Panc1 (cell line): ENCODE measurements at regions not wholly inside any gene's neighbourhood (a gene's known extent, or its start where the extent isn't known, plus 50 kb on each side); places are given as distances from the start of the nearest gene placed in this dataset.

Source experiments
- ATAC-seq: fragments of 200-7000 bp; cut with Tn5 transposase; 2 replicates; pipeline ENCODE4 v1.9.1; 2020; ENCODE audit warnings: mild to moderate bottlenecking, moderate library complexity
- BruUV-seq: library from RNA; stranded (reverse); fragments of 400-500 nt; replicated peaks from 2 replicates; lab custom pipeline; 2021; lab: Mats Ljungman, UMichigan
- CTCF ChIA-PET: fragments of 300-600 bp; sonication (Branson Sonifier 250); formaldehyde crosslinking; loops from one replicate; lab custom pipeline; 2022; ENCODE audit warnings: antibody characterized with exemption; lab: Charles Lee
- POLR2A ChIA-PET: fragments of 300-600 bp; sonication (Branson Sonifier 250); formaldehyde crosslinking; loops from one replicate; lab custom pipeline; 2022; ENCODE audit warnings: antibody characterized with exemption; lab: Charles Lee
- DNase-seq: peaks from one replicate; pipeline ENCODE4 v3.0.0-alpha.2; 2010; ENCODE audit warnings: low read depth, low spot score
- H3K27ac ChIP-seq: 2 replicates; pipeline ENCODE4 v1.5.1; 2011; ENCODE audit warnings: mild to moderate bottlenecking, low read length, inconsistent platforms
- H3K27me3 ChIP-seq: fragments of 200-500 bp; sonication (Bioruptor generic); 2 replicates; pipeline ENCODE4 v1.6.0; 2014; ENCODE audit warnings: low read length, inconsistent platforms; ENCODE audit not compliant: control insufficient read depth, insufficient read depth
- H3K36me3 ChIP-seq: fragments of 200-500 bp; sonication (Bioruptor generic); 2 replicates; pipeline ENCODE4 v1.5.1; 2014; ENCODE audit warnings: inconsistent platforms, mild to moderate bottlenecking, low read length, moderate library complexity; ENCODE audit not compliant: control insufficient read depth, insufficient read depth
- H3K4me1 ChIP-seq: 2 replicates; pipeline ENCODE4 v1.5.1; 2011; ENCODE audit warnings: inconsistent platforms, mild to moderate bottlenecking, low read length, moderate library complexity; ENCODE audit not compliant: control insufficient read depth, insufficient read depth
- H3K4me3 ChIP-seq, 2 experiments: 2 replicates each; pipeline ENCODE4 v1.5.1; 2011 to 2012; ENCODE audit warnings: low read depth in 2 of 2, low read length in 2 of 2, mild to moderate bottlenecking in 2 of 2, inconsistent platforms in 1 of 2, moderate library complexity in 1 of 2
- H3K9me3 ChIP-seq: fragments of 200-500 bp; sonication (Bioruptor generic); 2 replicates; pipeline ENCODE4 v1.5.1; 2014; ENCODE audit warnings: low read depth, mild to moderate bottlenecking, inconsistent platforms, low read length, moderate library complexity; ENCODE audit not compliant: control insufficient read depth, insufficient read depth
- CTCF ChIP-seq: fragments of 450-650 bp; IDR thresholded peaks from 2 replicates; pipeline ENCODE4 v1.5.1; 2017; ENCODE audit warnings: mild to moderate bottlenecking
- POLR2AphosphoS5 ChIP-seq: IDR thresholded peaks from 2 replicates; pipeline ENCODE4 v1.6.1; 2012; ENCODE audit warnings: mild to moderate bottlenecking, low read depth, low read length, moderate library complexity
- SIN3A ChIP-seq: IDR thresholded peaks from 2 replicates; pipeline ENCODE4 v1.6.1; 2012; ENCODE audit warnings: low read depth, mild to moderate bottlenecking, low read length, moderate library complexity, borderline replicate concordance; ENCODE audit not compliant: insufficient read depth
- TCF7L2 ChIP-seq: IDR thresholded peaks from 2 replicates; pipeline ENCODE4 v1.6.1; 2011; ENCODE audit warnings: mild to moderate bottlenecking, low read depth, low read length, inconsistent platforms
- in situ Hi-C: cut with HindIII; loops from 2 replicates; pipeline ENCODE4 v1.10.0; 2016; ENCODE audit warnings: low sequenced_read_pairs, low pct_unique_long_range_greater_than_20kb
- intact Hi-C: fragments of 100-400 bp; cut with micrococcal nuclease; formaldehyde crosslinking; loops from one replicate; pipeline ENCODE4 v1.10.0; 2022; ENCODE audit not compliant: unreplicated experiment
- TF ChIP-seq, protein P1 (sequence below), 2 experiments: IDR thresholded peaks; 2 replicates each; pipeline ENCODE4 v1.6.1; 2011 to 2012; ENCODE audit warnings: low read depth in 2 of 2, control low read depth in 1 of 2, low read length in 1 of 2, mild to moderate bottlenecking in 1 of 2, moderate library complexity in 1 of 2; ENCODE audit not compliant: insufficient read depth in 1 of 2

DNA sequence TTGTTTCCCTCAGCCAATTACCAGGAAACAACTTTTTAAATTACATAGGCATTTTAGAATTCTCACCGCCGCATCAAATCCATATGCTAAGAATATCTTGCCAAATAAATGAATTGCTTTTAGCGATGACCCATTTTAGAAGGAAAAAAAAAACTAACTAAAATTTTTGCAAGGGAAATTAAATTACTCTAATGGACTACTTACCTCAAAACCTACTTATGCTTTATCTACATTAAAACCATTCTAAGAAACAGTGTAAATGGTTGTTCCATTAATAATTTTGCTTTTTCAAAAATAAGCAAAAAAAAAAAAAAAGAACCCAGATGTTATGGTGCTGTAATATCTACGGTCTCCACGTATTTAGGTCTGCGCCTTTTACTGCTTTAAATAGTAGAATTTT, 73.5 kb upstream of the CCDC150 start:
- DNase-seq (no peak), ATAC-seq (no peak)
- POLR2A ChIA-PET, result interaction anchor here (0.7 kb wide), 1 partner anchor 131 kb away, joined by 5 read pairs; no protein-coding TSS in a partner anchor
- Histone ChIP-seq H3K27ac (no peak overlapping the region), H3K9me3 (no peaks in the 10 kb centered on the region), H3K4me1 (no peaks in the 10 kb centered on the region), H3K36me3 (no peaks in the 10 kb centered on the region), H3K27me3 (no peaks in the 10 kb centered on the region), H3K4me3 (no peak overlapping the region)
- intact Hi-C loops, result no loop called here
- no TSS peak for BruUV-seq
- CTCF ChIA-PET, result interaction anchor here (0.6 kb wide), 1 partner anchor 327 kb away, joined by 7 read pairs; no protein-coding TSS in a partner anchor
- TF ChIP-seq, protein P1, sequence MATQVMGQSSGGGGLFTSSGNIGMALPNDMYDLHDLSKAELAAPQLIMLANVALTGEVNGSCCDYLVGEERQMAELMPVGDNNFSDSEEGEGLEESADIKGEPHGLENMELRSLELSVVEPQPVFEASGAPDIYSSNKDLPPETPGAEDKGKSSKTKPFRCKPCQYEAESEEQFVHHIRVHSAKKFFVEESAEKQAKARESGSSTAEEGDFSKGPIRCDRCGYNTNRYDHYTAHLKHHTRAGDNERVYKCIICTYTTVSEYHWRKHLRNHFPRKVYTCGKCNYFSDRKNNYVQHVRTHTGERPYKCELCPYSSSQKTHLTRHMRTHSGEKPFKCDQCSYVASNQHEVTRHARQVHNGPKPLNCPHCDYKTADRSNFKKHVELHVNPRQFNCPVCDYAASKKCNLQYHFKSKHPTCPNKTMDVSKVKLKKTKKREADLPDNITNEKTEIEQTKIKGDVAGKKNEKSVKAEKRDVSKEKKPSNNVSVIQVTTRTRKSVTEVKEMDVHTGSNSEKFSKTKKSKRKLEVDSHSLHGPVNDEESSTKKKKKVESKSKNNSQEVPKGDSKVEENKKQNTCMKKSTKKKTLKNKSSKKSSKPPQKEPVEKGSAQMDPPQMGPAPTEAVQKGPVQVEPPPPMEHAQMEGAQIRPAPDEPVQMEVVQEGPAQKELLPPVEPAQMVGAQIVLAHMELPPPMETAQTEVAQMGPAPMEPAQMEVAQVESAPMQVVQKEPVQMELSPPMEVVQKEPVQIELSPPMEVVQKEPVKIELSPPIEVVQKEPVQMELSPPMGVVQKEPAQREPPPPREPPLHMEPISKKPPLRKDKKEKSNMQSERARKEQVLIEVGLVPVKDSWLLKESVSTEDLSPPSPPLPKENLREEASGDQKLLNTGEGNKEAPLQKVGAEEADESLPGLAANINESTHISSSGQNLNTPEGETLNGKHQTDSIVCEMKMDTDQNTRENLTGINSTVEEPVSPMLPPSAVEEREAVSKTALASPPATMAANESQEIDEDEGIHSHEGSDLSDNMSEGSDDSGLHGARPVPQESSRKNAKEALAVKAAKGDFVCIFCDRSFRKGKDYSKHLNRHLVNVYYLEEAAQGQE (IDR thresholded peaks at IDR 0.05; ENCODE audit: insufficient read depth in 1 of 2, low read depth in 2 of 2, low read length in 1 of 2), result no peak
- no peak for TF ChIP-seq SIN3A
- no peak for TF ChIP-seq TCF7L2
- in situ Hi-C loops, result no loop called here

DNA sequence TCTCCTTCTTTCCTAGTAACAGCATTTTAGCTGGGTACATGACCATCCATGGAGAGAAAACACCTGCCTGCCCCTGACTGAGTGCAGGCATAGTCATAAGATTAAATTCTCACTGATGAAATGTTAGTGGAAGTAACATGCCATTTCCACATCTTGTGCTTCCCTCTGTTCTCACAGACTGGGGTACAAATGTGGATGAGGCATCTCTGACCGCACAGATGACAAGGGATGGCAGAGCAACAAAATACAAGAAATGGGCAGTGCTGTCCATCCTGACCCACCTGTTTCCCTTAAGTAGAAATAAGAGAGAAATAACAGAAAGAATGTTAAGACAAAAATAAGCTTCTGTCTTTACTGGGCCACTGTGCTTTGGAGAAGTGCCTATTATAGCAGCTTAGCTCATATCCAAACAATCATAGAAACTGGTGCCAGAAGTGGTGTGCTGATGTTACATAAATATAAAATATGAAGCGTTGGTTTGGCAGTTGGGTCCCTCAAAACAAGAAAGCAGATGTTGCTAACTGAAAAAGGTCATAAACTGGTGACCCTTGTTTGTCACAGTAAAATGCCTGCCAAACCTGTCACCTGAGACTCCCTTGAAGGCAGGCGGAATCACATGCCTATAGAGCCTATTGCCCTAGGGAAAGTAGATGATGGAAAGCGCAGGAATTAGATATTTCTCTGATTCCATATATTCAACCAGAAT, 72.4 kb upstream of the CCDC150 start:
- H3K4me3 ChIP-seq, result no peak overlapping the region
- H3K9me3 ChIP-seq, result no peaks in the 10 kb centered on the region
- in situ Hi-C loops, result no loop called here
- H3K36me3 ChIP-seq, result no peaks in the 10 kb centered on the region
- TF ChIP-seq, protein P1 (IDR thresholded peaks at IDR 0.05; ENCODE audit: insufficient read depth in 1 of 2, low read depth in 2 of 2, low read length in 1 of 2), result no peak
- TF ChIP-seq POLR2AphosphoS5 (no peak), SIN3A (no peak), CTCF (no peak), TCF7L2 (no peak)
- no peak for ATAC-seq
- DNase-seq, result no peak
- POLR2A ChIA-PET, result no interaction called here
- H3K4me1 ChIP-seq, result no peaks in the 10 kb centered on the region
- no peaks in the 10 kb centered on the region for H3K27me3 ChIP-seq
- CTCF ChIA-PET, result no interaction called here
- no peak overlapping the region for H3K27ac ChIP-seq
- intact Hi-C loops, result no loop called here
- no TSS peak for BruUV-seq
